ENCODE measurements at regions not wholly inside any gene's neighbourhood (a gene's known extent, or its start where the extent isn't known, plus 50 kb on each side); places are given as distances from the start of the nearest gene placed in this dataset.

DNA sequence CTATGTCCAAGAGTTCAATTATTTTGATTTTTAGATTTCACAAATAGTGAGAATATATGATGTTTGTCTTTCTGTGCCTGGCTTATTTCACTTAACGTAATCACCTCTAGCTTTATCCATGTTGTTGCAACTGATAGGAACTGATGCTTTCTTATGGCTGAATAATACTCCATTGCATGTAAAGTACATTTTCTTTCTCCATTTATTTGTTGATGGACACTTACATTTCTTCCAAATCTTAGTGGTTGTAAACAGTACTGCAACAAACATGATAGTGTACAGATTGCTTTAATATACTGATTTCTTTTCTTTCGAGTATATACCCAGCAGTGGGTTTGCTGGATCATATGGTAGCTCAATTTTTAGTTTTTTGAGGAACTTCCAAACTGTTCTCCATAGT lies 600.6 kb upstream of the SEMA6D start:
- no peak overlapping the region for H2AK5ac ChIP-seq (ENCODE audit: insufficient read length, low read length)
- no peaks in the 10 kb centered on the region for H4K20me1 ChIP-seq (ENCODE audit: control insufficient read depth, insufficient read depth, insufficient read length)
- no peak for DNase-seq
- no peaks in the 10 kb centered on the region for H3K4me1 ChIP-seq (ENCODE audit: insufficient read depth, low read length)
- H4K5ac ChIP-seq (ENCODE audit: insufficient read length, low read depth, low read length), result no peak overlapping the region
- H3K9me3 Mint-ChIP-seq, result peaks cover 15% of the 10 kb centered on the region in 2 experiments
- H3T11ph ChIP-seq (ENCODE audit: low read length), result no peak overlapping the region
- no peaks in the 10 kb centered on the region for H3K9me3 ChIP-seq (ENCODE audit: control insufficient read depth, low read depth, low read length)
- no peak overlapping the region for H3K4ac ChIP-seq (ENCODE audit: low read depth, low read length)
- H2AFZ ChIP-seq (ENCODE audit: low read length), result no peak overlapping the region
- no peak overlapping the region for H3K18ac ChIP-seq (ENCODE audit: insufficient read length, low read depth, low read length)
- H4K91ac ChIP-seq (ENCODE audit: insufficient read length, low read depth, low read length), result no peak overlapping the region
- no peak overlapping the region for H2BK15ac ChIP-seq (ENCODE audit: low read depth, low read length)
- no peaks in the 10 kb centered on the region for H3K27me3 ChIP-seq (ENCODE audit: insufficient read depth, low read length)
- H3K56ac ChIP-seq (ENCODE audit: insufficient read length, low read depth, low read length), result no peak overlapping the region
- no peak overlapping the region for H4K8ac ChIP-seq (replicated peaks; ENCODE audit: insufficient read length, low read depth, low read length)
- no peaks in the 10 kb centered on the region; the same call in 1 of the 2 replicates for H3K27me3 Mint-ChIP-seq (ENCODE audit: low read depth)
- H3K27ac ChIP-seq (ENCODE audit: insufficient read length, low read depth, low read length), result no peak overlapping the region
- no peaks in the 10 kb centered on the region for H3K23me2 ChIP-seq (ENCODE audit: insufficient read length, low read depth, low read length, poor library complexity, severe bottlenecking)
- TF ChIP-seq, protein P1, sequence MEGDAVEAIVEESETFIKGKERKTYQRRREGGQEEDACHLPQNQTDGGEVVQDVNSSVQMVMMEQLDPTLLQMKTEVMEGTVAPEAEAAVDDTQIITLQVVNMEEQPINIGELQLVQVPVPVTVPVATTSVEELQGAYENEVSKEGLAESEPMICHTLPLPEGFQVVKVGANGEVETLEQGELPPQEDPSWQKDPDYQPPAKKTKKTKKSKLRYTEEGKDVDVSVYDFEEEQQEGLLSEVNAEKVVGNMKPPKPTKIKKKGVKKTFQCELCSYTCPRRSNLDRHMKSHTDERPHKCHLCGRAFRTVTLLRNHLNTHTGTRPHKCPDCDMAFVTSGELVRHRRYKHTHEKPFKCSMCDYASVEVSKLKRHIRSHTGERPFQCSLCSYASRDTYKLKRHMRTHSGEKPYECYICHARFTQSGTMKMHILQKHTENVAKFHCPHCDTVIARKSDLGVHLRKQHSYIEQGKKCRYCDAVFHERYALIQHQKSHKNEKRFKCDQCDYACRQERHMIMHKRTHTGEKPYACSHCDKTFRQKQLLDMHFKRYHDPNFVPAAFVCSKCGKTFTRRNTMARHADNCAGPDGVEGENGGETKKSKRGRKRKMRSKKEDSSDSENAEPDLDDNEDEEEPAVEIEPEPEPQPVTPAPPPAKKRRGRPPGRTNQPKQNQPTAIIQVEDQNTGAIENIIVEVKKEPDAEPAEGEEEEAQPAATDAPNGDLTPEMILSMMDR (conservative IDR thresholded peaks at IDR 0.05), result no peak
- H2BK120ac ChIP-seq (ENCODE audit: low read depth, low read length, poor library complexity, severe bottlenecking), result no peak overlapping the region
- H2BK5ac ChIP-seq (ENCODE audit: insufficient read length, low read length), result no peak overlapping the region
- no peak overlapping the region for H3K9ac ChIP-seq (ENCODE audit: extremely low read depth, insufficient read length, low read length)
- no peak overlapping the region for H2BK12ac ChIP-seq (ENCODE audit: insufficient read length, low read depth, low read length)
- H2BK20ac ChIP-seq (ENCODE audit: low read depth, low read length, poor library complexity, severe bottlenecking), result no peak overlapping the region
- no peak overlapping the region for H3K4me2 ChIP-seq (ENCODE audit: insufficient read depth, insufficient read length, low read length)
- no peaks in the 10 kb centered on the region for H3K79me1 ChIP-seq (ENCODE audit: insufficient read depth, low read depth, low read length, poor library complexity, severe bottlenecking)
- no peak overlapping the region for H3K14ac ChIP-seq (ENCODE audit: insufficient read depth, low read length)
- no peaks in the 10 kb centered on the region for H3K4me1 Mint-ChIP-seq
- no peak overlapping the region for H3K4me3 Mint-ChIP-seq
- no peak overlapping the region for H3K23ac ChIP-seq (ENCODE audit: insufficient read length, low read depth, low read length)
- H3K27ac Mint-ChIP-seq, result no peak overlapping the region
- peaks cover 0 to 9% (median 0%) of the 10 kb centered on the region in 3 experiments; a peak in 3 of 7 replicates for H3K36me3 Mint-ChIP-seq (ENCODE audit: insufficient read depth in 1 of 3, low read depth in 3 of 3)
- H3K79me2 ChIP-seq (ENCODE audit: insufficient read depth, low read length), result no peaks in the 10 kb centered on the region
- WGBS (ENCODE audit: extremely low coverage, insufficient read length, low lambda C conversion rate), result no CpG with 5 or more reads among the region's 2 CpGs

All from H9 (cell line).